Lower leg skin (tissue), 3 donors: ENCODE measurements at regions not wholly inside any gene's neighbourhood (a gene's known extent, or its start where the extent isn't known, plus 50 kb on each side); places are given as distances from the start of the nearest gene placed in this dataset.
"Not testable (repeated sequence)": the region's sequence is repeated elsewhere in the genome, so short reads cannot be mapped to it uniquely, and the experiment has no call there.

Source experiments
- CTCF ChIP-seq, 3 donors: fragments of 450-650 bp; IDR thresholded peaks; one replicate each; pipeline ENCODE4 v1.5.1; 2016; ENCODE audit warnings: antibody characterized with exemption in 3 of 3, mild to moderate bottlenecking in 3 of 3, moderate library complexity in 2 of 3
- POLR2A ChIP-seq, 2 donors: fragments of 450-650 bp; IDR thresholded peaks; one replicate each; pipeline ENCODE4 v1.6.1; 2016 to 2017; ENCODE audit warnings: antibody characterized with exemption in 2 of 2, mild to moderate bottlenecking in 1 of 2, moderate library complexity in 1 of 2

GRCh38 chr10:55601690-55602478, 759.2 kb downstream of the ZWINT start:
- not testable (repeated sequence) for TF ChIP-seq CTCF, POLR2A (IDR thresholded peaks at IDR 0.05)
